SK-N-SH (cell line): ENCODE measurements at regions not wholly inside any gene's neighbourhood (a gene's known extent, or its start where the extent isn't known, plus 50 kb on each side); places are given as distances from the start of the nearest gene placed in this dataset.

Source experiments
- CTCF ChIA-PET: fragments of 300-600, 350-600 bp; formaldehyde crosslinking; extraction: SDS; loops from one replicate; lab custom pipeline; 2021; lab: Yijun Ruan, JAX
- POLR2A ChIA-PET: fragments of 350-600 bp; sonication (Branson Sonifier 250); formaldehyde crosslinking; extraction: SDS; loops from one replicate; lab custom pipeline; 2020; ENCODE audit warnings: antibody characterized with exemption, inconsistent platforms; lab: Yijun Ruan, JAX
- DNase-seq: peaks from one replicate; pipeline ENCODE4 v3.0.0; 2012
- H2AFZ ChIP-seq: fragments of 200-600 bp; sonication (generic); 2 replicates; pipeline ENCODE4 v1.8.1; 2016; ENCODE audit warnings: antibody characterized with exemption, mild to moderate bottlenecking, low read depth
- H3F3A ChIP-seq: fragments of 200-600 bp; sonication (generic); replicated peaks from 2 replicates; pipeline ENCODE3; 2016; ENCODE audit warnings: antibody characterized with exemption, mild to moderate bottlenecking; ENCODE audit not compliant: insufficient read depth
- H3K27ac ChIP-seq, 2 experiments: fragments of 200-500 bp in 1 of 2; fragments of 200-600 bp in 1 of 2; sonication (Bioruptor generic) in 1 of 2; sonication (generic), shearing (Covaris generic) in 1 of 2; 2 replicates each; pipeline versions ENCODE4 v1.5.1 to v1.6.1; 2014 to 2016; ENCODE audit warnings: low read depth in 2 of 2, inconsistent platforms in 1 of 2, low read length in 1 of 2, mild to moderate bottlenecking in 1 of 2, mixed read lengths in 1 of 2
- H3K27me3 ChIP-seq: fragments of 200-600 bp; sonication (generic), shearing (Covaris generic); 2 replicates; pipeline ENCODE4 v1.6.1; 2016; ENCODE audit warnings: mixed run types; ENCODE audit not compliant: insufficient read depth
- H3K36me3 ChIP-seq, 2 experiments: fragments of 200-500 bp in 1 of 2; fragments of 200-600 bp in 1 of 2; sonication (Bioruptor generic) in 1 of 2; sonication (generic) in 1 of 2; replicated peaks in 1 of 2; 2 replicates each; pipeline versions ENCODE3 to v1.5.1; 2014 to 2016; ENCODE audit warnings: low read length in 1 of 2, mild to moderate bottlenecking in 1 of 2; ENCODE audit not compliant: insufficient read depth in 2 of 2, control insufficient read depth in 1 of 2
- H3K4me1 ChIP-seq, 2 experiments: fragments of 200-500 bp in 1 of 2; fragments of 200-600 bp in 1 of 2; sonication (Bioruptor generic) in 1 of 2; sonication (generic), shearing (Covaris generic) in 1 of 2; 2 replicates each; pipeline versions ENCODE4 v1.5.1 to v1.6.1; 2014 to 2016; ENCODE audit warnings: low read depth in 1 of 2, low read length in 1 of 2, mixed run types in 1 of 2; ENCODE audit not compliant: insufficient read depth in 2 of 2, control insufficient read depth in 1 of 2
- H3K4me2 ChIP-seq: fragments of 200-600 bp; sonication (generic), shearing (Covaris generic); 2 replicates; pipeline ENCODE4 v1.6.1; 2017; ENCODE audit warnings: mixed run types
- H3K4me3 ChIP-seq, 2 experiments: fragments of 200-500 bp in 1 of 2; fragments of 200-600 bp in 1 of 2; sonication (Bioruptor generic) in 1 of 2; sonication (generic), shearing (Covaris generic) in 1 of 2; 2 replicates each; pipeline versions ENCODE4 v1.5.1 to v1.8.1; 2014 to 2016; ENCODE audit warnings: low read depth in 2 of 2, inconsistent platforms in 1 of 2, low read length in 1 of 2, mild to moderate bottlenecking in 1 of 2, mixed read lengths in 1 of 2, moderate library complexity in 1 of 2
- H3K79me2 ChIP-seq: fragments of 200-600 bp; sonication (generic); 2 replicates; pipeline ENCODE4 v1.8.1; 2017; ENCODE audit warnings: mild to moderate bottlenecking; ENCODE audit not compliant: insufficient read depth
- H3K9ac ChIP-seq: fragments of 200-600 bp; sonication (generic); 2 replicates; pipeline ENCODE4 v1.6.1; 2017; ENCODE audit warnings: mixed run types
- H3K9me2 ChIP-seq: fragments of 200-600 bp; sonication (generic); 2 replicates; pipeline ENCODE4 v1.6.1; 2017; ENCODE audit warnings: mixed run types
- H3K9me3 ChIP-seq: fragments of 200-600 bp; sonication (generic); 2 replicates; pipeline ENCODE4 v1.6.1; 2017; ENCODE audit warnings: mixed run types, mild to moderate bottlenecking, moderate library complexity
- H4K20me1 ChIP-seq: fragments of 200-600 bp; sonication (generic); 2 replicates; pipeline ENCODE4 v1.6.1; 2017; ENCODE audit warnings: mild to moderate bottlenecking, mixed run types; ENCODE audit not compliant: insufficient read depth
- ELF1 ChIP-seq: IDR thresholded peaks from 2 replicates; pipeline ENCODE4 v1.4.0; 2012
- GABPA ChIP-seq: IDR thresholded peaks from 2 replicates; pipeline ENCODE4 v1.4.0; 2012; ENCODE audit warnings: low read depth, mild to moderate bottlenecking
- PBX3 ChIP-seq: IDR thresholded peaks from 2 replicates; pipeline ENCODE4; 2012
- POLR2AphosphoS5 ChIP-seq: IDR thresholded peaks from 2 replicates; pipeline ENCODE4 v1.6.1; 2012; ENCODE audit warnings: low read depth, low read length
- RXRA ChIP-seq: IDR thresholded peaks from 2 replicates; pipeline ENCODE4 v1.4.0; 2012; ENCODE audit warnings: low read depth, mild to moderate bottlenecking, borderline replicate concordance
- TCF12 ChIP-seq: IDR thresholded peaks from 2 replicates; pipeline ENCODE4 v1.4.0; 2012
- TEAD4 ChIP-seq: IDR thresholded peaks from 2 replicates; pipeline ENCODE4 v1.4.0; 2012; ENCODE audit warnings: mild to moderate bottlenecking, borderline replicate concordance; ENCODE audit not compliant: insufficient read depth
- USF2 ChIP-seq: fragments of 150-350 bp; IDR thresholded peaks from 2 replicates; pipeline ENCODE4 v1.6.1; 2017; ENCODE audit warnings: antibody characterized with exemption, low read length, low read depth, borderline replicate concordance
- YY1 ChIP-seq: IDR thresholded peaks from 2 replicates; pipeline ENCODE4 v1.4.0; 2012; ENCODE audit warnings: low read depth, mild to moderate bottlenecking
- WGBS: methylation state at CpG from one replicate; pipeline ENCODE4 v1.1.6; 2017; ENCODE audit warnings: low lambda C conversion rate; 5-methylcytosine and 5-hydroxymethylcytosine counted together
- TF ChIP-seq, protein P1 (sequence below): IDR thresholded peaks from 2 replicates; pipeline ENCODE4 v1.4.0; 2012; ENCODE audit warnings: low read depth, borderline replicate concordance

DNA sequence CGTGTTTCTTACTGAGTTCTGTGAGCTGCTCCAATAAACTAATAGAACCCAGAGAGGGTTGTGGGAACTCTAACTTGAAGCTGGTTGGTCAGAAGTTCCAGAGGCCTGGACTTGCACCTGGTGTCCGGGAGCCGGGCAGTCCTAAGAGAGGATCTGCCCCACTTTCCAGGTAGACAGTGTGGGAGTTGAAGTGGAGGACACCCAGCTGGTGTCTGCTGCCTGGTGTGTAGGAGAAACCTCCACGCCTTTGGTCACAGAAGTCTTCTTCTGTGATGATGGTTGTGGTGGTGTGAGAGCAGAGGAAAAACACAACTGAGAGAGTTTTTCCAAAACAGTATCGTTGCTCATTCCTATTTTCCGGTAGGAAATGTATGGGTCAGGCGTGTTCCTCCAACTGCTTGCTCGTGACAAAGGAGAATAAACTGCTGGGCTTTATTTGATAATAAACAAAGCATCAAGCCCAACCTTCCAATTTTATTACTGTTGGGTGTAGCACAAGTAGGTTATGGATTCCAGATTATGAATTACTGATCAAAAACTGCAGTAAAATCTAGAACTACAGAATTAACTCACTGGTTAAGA is 137.0 kb downstream of the KLF13 start:
- TF ChIP-seq PBX3, result no peak
- no peak for TF ChIP-seq TCF12
- no peak for TF ChIP-seq USF2
- Histone ChIP-seq H3K27ac (no peak overlapping the region), H3K36me3 (no peaks in the 10 kb centered on the region), H3K79me2 (no peaks in the 10 kb centered on the region), H3K27me3 (peaks cover 5% of the 10 kb centered on the region; the same call in 1 of the 2 replicates), H3K9me3 (no peaks in the 10 kb centered on the region), H3K4me3 (no peak overlapping the region), H4K20me1 (no peaks in the 10 kb centered on the region), H2AFZ (no peak overlapping the region), H3K4me1 (no peaks in the 10 kb centered on the region), H3K9me2 (no peaks in the 10 kb centered on the region), H3K4me2 (no peak overlapping the region), H3K9ac (no peak overlapping the region), H3F3A (no peaks in the 10 kb centered on the region)
- DNase-seq, result no peak
- POLR2A ChIA-PET, result no interaction called here
- CTCF ChIA-PET, result interaction anchor here (1.6 to 4.0 kb wide), 2 partner anchors 23 to 25 kb away, joined by 3 to 15 read pairs; no protein-coding TSS in a partner anchor
- 39% methylated on average over 8 of the region's 8 CpGs for WGBS

DNA sequence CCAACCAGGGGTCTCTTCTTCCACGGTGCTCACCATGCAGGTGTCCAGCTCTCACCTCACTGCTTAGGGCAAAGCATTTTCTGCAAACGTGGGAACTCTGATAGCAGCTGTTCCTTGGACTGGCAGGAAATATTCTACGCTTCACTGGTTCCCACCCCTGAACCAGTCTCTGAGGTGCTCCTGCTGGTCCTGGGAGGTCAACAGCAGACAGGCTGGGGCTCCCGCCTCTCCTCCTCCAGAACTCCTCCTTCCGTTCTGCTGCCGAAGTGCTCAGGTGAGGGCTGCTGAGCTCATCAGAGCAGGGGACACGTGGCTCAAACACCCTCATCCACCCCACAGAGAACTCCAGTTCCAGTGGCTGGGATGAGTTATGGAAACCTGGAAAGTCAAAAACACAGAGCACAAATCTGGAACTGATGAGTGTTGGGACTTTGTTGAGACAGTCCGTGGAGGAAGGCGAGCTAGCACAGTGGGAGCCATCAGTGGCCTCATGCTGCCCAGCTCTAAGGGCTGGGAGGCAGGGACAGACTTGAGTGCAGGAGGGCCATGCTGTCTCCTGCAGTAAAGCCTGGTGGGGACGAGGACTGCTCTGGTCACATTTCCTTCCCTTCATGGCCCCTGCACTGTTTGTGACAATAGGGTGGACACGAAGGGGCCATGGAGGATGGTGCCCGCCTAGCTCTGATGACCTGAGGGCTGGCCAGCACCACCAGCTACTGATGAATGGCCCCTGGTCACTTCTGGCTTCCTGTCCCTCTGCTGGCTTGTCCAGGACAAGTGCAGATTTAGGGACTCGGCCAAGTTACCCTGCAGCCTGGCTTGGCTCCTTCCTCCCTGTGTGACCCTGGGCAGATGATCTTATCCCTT is 137.8 kb downstream of the KLF13 start:
- no peaks in the 10 kb centered on the region for H3K9me3 ChIP-seq
- ChIA-PET POLR2A (no interaction called here), CTCF (interaction anchor here (0.5 to 4.0 kb wide), 7 partner anchors 10 to 249 kb away, joined by 3 to 15 read pairs (median 3); no protein-coding TSS in a partner anchor)
- H3K9ac ChIP-seq, result no peak overlapping the region
- no peak overlapping the region for H3K27ac ChIP-seq
- H3K27me3 ChIP-seq, result peaks cover 5% of the 10 kb centered on the region; the same call in 1 of the 2 replicates
- no peak overlapping the region for H2AFZ ChIP-seq
- H3K4me2 ChIP-seq, result no peak overlapping the region
- no peaks in the 10 kb centered on the region for H3K36me3 ChIP-seq
- H3F3A ChIP-seq, result no peaks in the 10 kb centered on the region
- H3K4me3 ChIP-seq, result no peak overlapping the region
- DNase-seq, result no peak
- no peaks in the 10 kb centered on the region for H3K4me1 ChIP-seq
- H3K79me2 ChIP-seq, result no peaks in the 10 kb centered on the region
- no peaks in the 10 kb centered on the region for H3K9me2 ChIP-seq
- H4K20me1 ChIP-seq, result no peaks in the 10 kb centered on the region
- 49% methylated on average over 10 of the region's 13 CpGs for WGBS
- TF ChIP-seq, protein P1, sequence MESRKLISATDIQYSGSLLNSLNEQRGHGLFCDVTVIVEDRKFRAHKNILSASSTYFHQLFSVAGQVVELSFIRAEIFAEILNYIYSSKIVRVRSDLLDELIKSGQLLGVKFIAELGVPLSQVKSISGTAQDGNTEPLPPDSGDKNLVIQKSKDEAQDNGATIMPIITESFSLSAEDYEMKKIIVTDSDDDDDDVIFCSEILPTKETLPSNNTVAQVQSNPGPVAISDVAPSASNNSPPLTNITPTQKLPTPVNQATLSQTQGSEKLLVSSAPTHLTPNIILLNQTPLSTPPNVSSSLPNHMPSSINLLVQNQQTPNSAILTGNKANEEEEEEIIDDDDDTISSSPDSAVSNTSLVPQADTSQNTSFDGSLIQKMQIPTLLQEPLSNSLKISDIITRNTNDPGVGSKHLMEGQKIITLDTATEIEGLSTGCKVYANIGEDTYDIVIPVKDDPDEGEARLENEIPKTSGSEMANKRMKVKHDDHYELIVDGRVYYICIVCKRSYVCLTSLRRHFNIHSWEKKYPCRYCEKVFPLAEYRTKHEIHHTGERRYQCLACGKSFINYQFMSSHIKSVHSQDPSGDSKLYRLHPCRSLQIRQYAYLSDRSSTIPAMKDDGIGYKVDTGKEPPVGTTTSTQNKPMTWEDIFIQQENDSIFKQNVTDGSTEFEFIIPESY, result no peak
- TF ChIP-seq RXRA (no peak), YY1 (no peak), GABPA (no peak), POLR2AphosphoS5 (no peak), TEAD4 (no peak), ELF1 (no peak)
